Right atrium auricular region (tissue), 2 donors: ENCODE measurements at regions not wholly inside any gene's neighbourhood (a gene's known extent, or its start where the extent isn't known, plus 50 kb on each side); places are given as distances from the start of the nearest gene placed in this dataset.

Experiments used
- DNase-seq: peaks from one replicate; pipeline ENCODE4 v3.0.0-alpha.2; 2019; ENCODE audit warnings: low spot score
- H3K27ac ChIP-seq, 2 donors: fragments of 200-600 bp; sonication (generic); 1 replicate in 1 of 2; 2 replicates in 1 of 2; pipeline ENCODE4 v1.5.1; 2016 to 2019
- H3K27me3 ChIP-seq, 2 donors: fragments of 200-600 bp; sonication (generic); one replicate each; pipeline versions ENCODE4 v1.5.1 to v1.6.0; 2017 to 2019
- H3K36me3 ChIP-seq: fragments of 200-600 bp; sonication (generic); one replicate; pipeline ENCODE4 v1.5.1; 2016
- H3K4me1 ChIP-seq, 2 donors: fragments of 200-600 bp; sonication (generic); one replicate each; pipeline versions ENCODE4 v1.5.1 to v1.6.0; 2017 to 2019
- H3K4me3 ChIP-seq, 2 donors: fragments of 200-600 bp; sonication (generic); 1 replicate in 1 of 2; 2 replicates in 1 of 2; pipeline ENCODE4 v1.5.1; 2017 to 2019; ENCODE audit warnings: mild to moderate bottlenecking in 1 of 2, moderate library complexity in 1 of 2
- H3K9me3 ChIP-seq, 2 donors: fragments of 200-600 bp; sonication (generic); one replicate each; pipeline ENCODE4 v1.5.1; 2019
- TF ChIP-seq, protein P1 (sequence below), 2 donors: fragments of 200-600 bp; sonication (generic); IDR thresholded peaks; one replicate each; pipeline ENCODE4 v1.5.1; 2019; ENCODE audit warnings: antibody characterized with exemption in 2 of 2

DNA sequence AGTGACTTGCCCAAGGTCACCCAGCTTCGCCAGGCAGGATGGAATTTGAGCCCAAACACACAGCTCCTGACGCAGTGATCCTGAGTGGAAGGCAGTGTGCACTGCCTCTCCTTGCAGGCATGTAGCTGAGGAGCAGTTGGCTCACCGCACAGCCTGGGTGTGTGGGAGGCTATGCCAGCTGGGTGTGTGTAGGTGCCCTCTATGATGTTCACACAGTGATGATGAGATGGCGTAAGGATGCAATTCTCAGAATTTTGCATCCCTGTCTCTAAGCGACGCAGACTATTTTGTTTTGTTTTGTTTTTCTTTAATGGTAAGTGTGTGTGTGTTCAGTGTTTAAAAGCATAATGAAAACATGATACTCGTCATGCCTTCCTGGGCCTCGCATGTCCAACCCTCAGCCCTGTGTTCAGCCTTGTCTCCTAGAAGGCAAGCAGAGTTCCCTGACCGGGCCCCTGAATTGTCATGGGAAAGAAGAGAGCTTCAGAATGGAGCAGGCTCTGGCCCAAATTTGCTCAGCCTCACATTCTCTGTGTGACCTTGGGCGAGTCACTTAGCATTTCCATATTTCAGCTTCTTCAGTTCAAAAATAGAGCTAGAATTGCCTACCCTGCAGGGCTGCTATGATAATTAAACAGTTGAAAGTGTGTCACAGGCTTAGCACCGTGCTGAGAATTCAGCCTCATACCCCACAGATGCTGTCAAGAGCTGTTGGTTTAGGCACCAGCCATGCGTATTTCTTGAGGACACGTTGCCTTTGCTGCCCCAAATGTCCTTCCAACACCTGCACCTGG lies 603.6 kb upstream of the RAB6C start:
- H3K9me3 ChIP-seq, result no peaks in the 10 kb centered on the region
- H3K4me3 ChIP-seq, result no peak overlapping the region
- no peaks in the 10 kb centered on the region for H3K4me1 ChIP-seq

DNA sequence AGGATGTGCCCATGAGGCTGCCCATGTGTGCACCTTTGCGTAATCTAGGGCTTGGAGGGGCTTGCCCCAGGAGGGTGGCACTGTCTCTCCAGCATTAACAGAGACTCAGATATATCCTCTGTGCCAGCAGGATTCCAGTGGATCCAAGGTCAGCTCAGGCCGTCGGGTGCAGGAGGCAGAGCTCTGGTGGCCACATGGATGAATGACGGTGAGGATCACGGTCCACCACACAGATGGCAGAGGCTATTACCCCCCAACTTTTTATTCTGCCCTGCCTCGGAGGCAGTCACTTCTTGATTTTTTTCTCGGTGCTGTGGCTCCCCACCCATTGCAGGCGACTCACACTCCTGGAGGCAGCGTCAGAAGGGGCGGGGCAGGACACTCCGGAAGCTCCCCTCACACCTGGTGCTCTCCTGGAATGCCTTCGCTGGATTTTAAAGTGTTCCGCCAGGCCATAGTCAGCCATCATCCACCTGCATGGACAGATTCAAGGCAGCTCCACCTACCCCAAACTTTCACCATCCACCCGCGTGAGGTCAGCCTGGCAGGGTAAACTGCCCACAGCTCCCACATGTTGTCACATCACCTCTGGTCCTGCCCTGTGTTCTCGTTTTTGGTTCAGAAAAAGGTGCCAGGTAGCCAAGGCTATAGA lies 602.9 kb upstream of the RAB6C start:
- H3K27me3 ChIP-seq, result no peaks in the 10 kb centered on the region
- H3K27ac ChIP-seq, result no peak overlapping the region
- no peak for DNase-seq
- H3K4me3 ChIP-seq, result no peak overlapping the region
- TF ChIP-seq, protein P1, sequence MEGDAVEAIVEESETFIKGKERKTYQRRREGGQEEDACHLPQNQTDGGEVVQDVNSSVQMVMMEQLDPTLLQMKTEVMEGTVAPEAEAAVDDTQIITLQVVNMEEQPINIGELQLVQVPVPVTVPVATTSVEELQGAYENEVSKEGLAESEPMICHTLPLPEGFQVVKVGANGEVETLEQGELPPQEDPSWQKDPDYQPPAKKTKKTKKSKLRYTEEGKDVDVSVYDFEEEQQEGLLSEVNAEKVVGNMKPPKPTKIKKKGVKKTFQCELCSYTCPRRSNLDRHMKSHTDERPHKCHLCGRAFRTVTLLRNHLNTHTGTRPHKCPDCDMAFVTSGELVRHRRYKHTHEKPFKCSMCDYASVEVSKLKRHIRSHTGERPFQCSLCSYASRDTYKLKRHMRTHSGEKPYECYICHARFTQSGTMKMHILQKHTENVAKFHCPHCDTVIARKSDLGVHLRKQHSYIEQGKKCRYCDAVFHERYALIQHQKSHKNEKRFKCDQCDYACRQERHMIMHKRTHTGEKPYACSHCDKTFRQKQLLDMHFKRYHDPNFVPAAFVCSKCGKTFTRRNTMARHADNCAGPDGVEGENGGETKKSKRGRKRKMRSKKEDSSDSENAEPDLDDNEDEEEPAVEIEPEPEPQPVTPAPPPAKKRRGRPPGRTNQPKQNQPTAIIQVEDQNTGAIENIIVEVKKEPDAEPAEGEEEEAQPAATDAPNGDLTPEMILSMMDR (IDR thresholded peaks at IDR 0.05), result no peak
- H3K9me3 ChIP-seq, result no peaks in the 10 kb centered on the region
- H3K36me3 ChIP-seq, result no peaks in the 10 kb centered on the region
- no peaks in the 10 kb centered on the region for H3K4me1 ChIP-seq

More for the DNA sequence above, 603.6 kb upstream of the RAB6C start:
- Histone ChIP-seq H3K36me3 (no peaks in the 10 kb centered on the region), H3K27me3 (no peaks in the 10 kb centered on the region), H3K27ac (no peak overlapping the region)
- no peak for DNase-seq
- TF ChIP-seq, protein P1 (IDR thresholded peaks at IDR 0.05), result no peak

DNA sequence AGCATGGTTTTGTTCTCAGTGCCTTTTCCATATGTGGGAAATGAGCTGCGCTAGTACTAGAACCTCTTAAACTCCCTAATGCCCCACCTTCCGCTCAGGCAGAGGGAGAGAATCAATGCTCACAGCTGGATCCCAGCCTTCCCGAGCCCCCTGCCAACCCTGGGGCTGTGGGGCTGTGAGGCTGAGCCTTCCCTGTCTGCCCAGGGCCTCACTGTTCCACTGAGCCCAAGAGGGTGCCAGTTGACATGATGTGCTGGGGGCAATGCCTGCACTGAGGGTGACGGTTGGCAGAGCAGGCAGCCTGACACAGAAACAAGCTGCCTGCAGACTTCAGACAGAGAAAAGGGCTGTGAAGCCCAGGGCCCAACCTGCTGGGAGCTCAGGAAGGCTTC lies 602.4 kb upstream of the RAB6C start:
- Histone ChIP-seq H3K4me3 (no peak overlapping the region), H3K36me3 (no peaks in the 10 kb centered on the region), H3K9me3 (peaks cover 0 to 2% of the 10 kb centered on the region in 2 donors), H3K4me1 (no peaks in the 10 kb centered on the region), H3K27ac (no peak overlapping the region), H3K27me3 (no peaks in the 10 kb centered on the region)
- no peak for DNase-seq
- TF ChIP-seq, protein P1 (IDR thresholded peaks at IDR 0.05), result no peak

DNA sequence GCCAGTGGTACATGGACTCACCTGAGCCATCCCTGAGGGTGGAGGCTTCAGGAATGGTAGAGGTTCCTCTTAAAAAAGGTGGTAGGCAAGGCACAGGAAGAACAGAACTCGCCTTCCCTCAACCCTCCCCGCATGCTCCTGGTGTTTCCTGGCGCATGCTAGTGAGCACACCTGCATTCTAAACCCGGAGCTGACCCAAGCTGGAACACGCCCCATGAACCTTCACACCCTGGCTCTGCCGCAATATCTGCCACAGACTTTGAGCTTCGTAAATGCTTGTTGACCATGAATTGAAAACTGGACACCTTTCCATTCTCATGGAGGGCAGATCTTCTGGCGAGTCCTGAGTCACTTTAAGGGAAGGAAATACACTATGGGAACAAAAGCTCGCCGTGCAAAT lies 601.3 kb upstream of the RAB6C start:
- Histone ChIP-seq H3K27ac (no peak overlapping the region), H3K9me3 (peaks cover 0 to 10% of the 10 kb centered on the region in 2 donors), H3K4me3 (no peak overlapping the region), H3K27me3 (no peaks in the 10 kb centered on the region), H3K4me1 (no peaks in the 10 kb centered on the region), H3K36me3 (no peaks in the 10 kb centered on the region)
- DNase-seq, result no peak
- TF ChIP-seq, protein P1 (IDR thresholded peaks at IDR 0.05), result no peak

DNA sequence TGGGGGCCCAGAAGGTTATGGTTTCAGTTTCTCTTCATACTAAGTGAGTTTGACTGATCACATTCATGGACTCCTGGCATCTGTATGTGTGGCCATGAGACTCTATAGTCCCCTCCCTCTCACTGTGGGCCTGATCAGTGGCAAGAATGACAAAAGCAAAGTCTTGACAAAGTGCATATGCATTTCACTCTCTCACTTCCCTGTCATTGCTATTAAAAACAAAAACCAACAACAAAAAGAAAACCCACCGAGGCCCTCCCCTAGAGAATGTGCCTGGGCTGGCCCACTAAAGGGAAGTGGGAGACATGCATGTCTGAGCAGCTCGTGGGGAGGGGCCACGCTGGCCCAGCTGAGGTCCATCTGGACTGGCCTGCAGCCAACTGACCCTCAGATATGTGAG lies 600.1 kb upstream of the RAB6C start:
- no peaks in the 10 kb centered on the region for H3K36me3 ChIP-seq
- peaks cover 0 to 10% of the 10 kb centered on the region in 2 donors for H3K9me3 ChIP-seq
- H3K4me3 ChIP-seq, result no peak overlapping the region
- H3K27me3 ChIP-seq, result no peaks in the 10 kb centered on the region
- DNase-seq, result no peak
- no peaks in the 10 kb centered on the region for H3K4me1 ChIP-seq
- no peak overlapping the region for H3K27ac ChIP-seq
- TF ChIP-seq, protein P1 (IDR thresholded peaks at IDR 0.05), result no peak
